Kidney (tissue), 13 donors: ENCODE measurements at regions not wholly inside any gene's neighbourhood (a gene's known extent, or its start where the extent isn't known, plus 50 kb on each side); places are given as distances from the start of the nearest gene placed in this dataset.

Source experiments
- DNase-seq, 5 donors: peaks; one replicate each; pipeline ENCODE4 v3.0.0-alpha.2; 2013 to 2020
- FAIRE-seq: peaks from 2 replicates; lab custom pipeline; 2012; peaks lifted over from hg19 to GRCh38; lab: Jason Lieb, UNC
- H3K27ac ChIP-seq, 2 donors: one replicate each; pipeline ENCODE4 v1.7.0; 2013; ENCODE audit warnings: low read depth in 2 of 2, low read length in 2 of 2, inconsistent platforms in 1 of 2
- H3K27me3 ChIP-seq: one replicate; pipeline ENCODE4 v1.7.1; 2013; ENCODE audit warnings: low read length, inconsistent platforms; ENCODE audit not compliant: control insufficient read depth, insufficient read depth
- H3K36me3 ChIP-seq, 3 donors: one replicate each; pipeline versions ENCODE4 v1.7.0 to v1.7.1; 2013; ENCODE audit warnings: low read length in 3 of 3, control low read depth in 1 of 3, inconsistent platforms in 1 of 3; ENCODE audit not compliant: insufficient read depth in 3 of 3, control insufficient read depth in 2 of 3
- H3K4me1 ChIP-seq, 3 donors: one replicate each; pipeline versions ENCODE4 v1.7.0 to v1.7.1; 2013; ENCODE audit warnings: low read length in 3 of 3, inconsistent platforms in 1 of 3, low read depth in 1 of 3; ENCODE audit not compliant: control insufficient read depth in 2 of 3, insufficient read depth in 2 of 3
- H3K4me3 ChIP-seq, 3 donors: one replicate each; pipeline versions ENCODE4 v1.7.0 to v1.8.1; 2013; ENCODE audit warnings: low read length in 3 of 3, control low read depth in 1 of 3, inconsistent platforms in 1 of 3
- H3K9ac ChIP-seq, 3 donors: one replicate each; pipeline versions ENCODE4 v1.7.0 to v1.7.1; 2013; ENCODE audit warnings: low read length in 3 of 3, control low read depth in 1 of 3, inconsistent platforms in 1 of 3
- H3K9me3 ChIP-seq, 3 donors: one replicate each; pipeline versions ENCODE4 v1.7.0 to v1.7.1; 2013; ENCODE audit warnings: low read length in 3 of 3, control low read depth in 1 of 3, inconsistent platforms in 1 of 3; ENCODE audit not compliant: control insufficient read depth in 2 of 3, insufficient read depth in 1 of 3
- CTCF ChIP-seq: IDR thresholded peaks from 3 replicates; pipeline ENCODE4 v1.5.1; 2012; ENCODE audit warnings: mild to moderate bottlenecking, moderate library complexity, borderline replicate concordance; ENCODE audit not compliant: insufficient read depth; ENCODE audit errors: extremely low read depth
- intact Hi-C: fragments of 100-400 bp; cut with DNase I; formaldehyde crosslinking; loops from one replicate; pipeline ENCODE4 v1.11.1; 2022
- donor health status: control.
- donor health status: control.
- donor health status: control.
- donor health status: control.
- donor health status: control.
- donor health status: DM: yes; HTN: yes; CAD: no.
- donor health status: Normal renal cell carcinoma (clear cell type).

- H3K9ac ChIP-seq: no peak overlapping the region
- no peaks in the 10 kb centered on the region for H3K36me3 ChIP-seq
- no peaks in the 10 kb centered on the region for H3K9me3 ChIP-seq
- FAIRE-seq (no peak), DNase-seq (no peak)
- no peaks in the 10 kb centered on the region for H3K4me1 ChIP-seq
- TF ChIP-seq CTCF: no peak
- no peak overlapping the region for H3K27ac ChIP-seq
- intact Hi-C loops: no loop called here
- H3K4me3 ChIP-seq: no peak overlapping the region
- H3K27me3 ChIP-seq: no peaks in the 10 kb centered on the region
Measured at GRCh38 chr3:34070831-34071585, 272.6 kb downstream of the PDCD6IP start.

GRCh38 chr3:34072297-34072696 is 273.9 kb downstream of the PDCD6IP start:
- DNase-seq: no peak
- TF ChIP-seq CTCF: no peak
- Histone ChIP-seq H3K9me3 (no peaks in the 10 kb centered on the region), H3K9ac (no peak overlapping the region), H3K36me3 (no peaks in the 10 kb centered on the region), H3K27me3 (no peaks in the 10 kb centered on the region), H3K4me1 (no peaks in the 10 kb centered on the region), H3K27ac (no peak overlapping the region), H3K4me3 (no peak overlapping the region)
- no peak for FAIRE-seq
- intact Hi-C loops: no loop called here

GRCh38 chr3:34073111-34073510 is 274.7 kb downstream of the PDCD6IP start:
- FAIRE-seq: no peak
- DNase-seq: no peak
- Histone ChIP-seq H3K9ac (no peak overlapping the region), H3K27ac (no peak overlapping the region), H3K4me1 (no peaks in the 10 kb centered on the region), H3K27me3 (no peaks in the 10 kb centered on the region), H3K4me3 (no peak overlapping the region), H3K9me3 (no peaks in the 10 kb centered on the region), H3K36me3 (no peaks in the 10 kb centered on the region)
- intact Hi-C loops: no loop called here
- TF ChIP-seq CTCF: no peak
